GM23338 (cell line): ENCODE measurements at regions not wholly inside any gene's neighbourhood (a gene's known extent, or its start where the extent isn't known, plus 50 kb on each side); places are given as distances from the start of the nearest gene placed in this dataset.

ENCODE experiments used
- ATAC-seq: fragments of 200-7000 bp; cut with Tn5 transposase; 3 replicates; pipeline ENCODE4 v1.9.1; 2020
- DNase-seq: peaks from one replicate; pipeline ENCODE4 v3.0.0-alpha.2; 2015; ENCODE audit warnings: low spot score
- H2AFZ ChIP-seq: fragments of 200-600 bp; sonication (generic); 2 replicates; pipeline ENCODE4 v1.8.0; 2016; ENCODE audit warnings: antibody characterized with exemption, mild to moderate bottlenecking, moderate library complexity
- H3F3A ChIP-seq: fragments of 200-600 bp; sonication (generic); replicated peaks from 2 replicates; pipeline ENCODE4 v1.8.0; 2017; ENCODE audit warnings: antibody characterized with exemption, mixed run types, low read depth
- H3K27ac ChIP-seq: fragments of 200-600 bp; sonication (generic); 2 replicates; pipeline ENCODE4 v1.6.1; 2016; ENCODE audit warnings: low read depth
- H3K27me3 ChIP-seq: fragments of 200-600 bp; sonication (generic); 2 replicates; pipeline ENCODE4 v1.8.0; 2016; ENCODE audit warnings: mild to moderate bottlenecking, mixed run types, moderate library complexity; ENCODE audit not compliant: insufficient read depth
- H3K36me3 ChIP-seq: fragments of 200-600 bp; sonication (generic); 2 replicates; pipeline ENCODE4 v1.8.0; 2016; ENCODE audit warnings: mild to moderate bottlenecking; ENCODE audit not compliant: insufficient read depth
- H3K4me1 ChIP-seq: fragments of 200-600 bp; sonication (generic); 2 replicates; pipeline ENCODE4 v1.8.0; 2016; ENCODE audit warnings: mild to moderate bottlenecking, moderate library complexity; ENCODE audit not compliant: insufficient read depth
- H3K4me2 ChIP-seq: fragments of 200-600 bp; sonication (generic); 2 replicates; pipeline ENCODE4 v1.7.1; 2017; ENCODE audit warnings: mixed run types
- H3K4me3 ChIP-seq: fragments of 200-600 bp; sonication (generic); 2 replicates; pipeline ENCODE4 v1.6.1; 2016; ENCODE audit warnings: mixed run types
- H3K79me2 ChIP-seq: fragments of 200-600 bp; sonication (generic); replicated peaks from 2 replicates; pipeline ENCODE4 v1.8.0; 2017; ENCODE audit warnings: mild to moderate bottlenecking; ENCODE audit not compliant: insufficient read depth
- H3K9me2 ChIP-seq: fragments of 200-600 bp; sonication (generic); 2 replicates; pipeline ENCODE4 v1.8.0; 2017; ENCODE audit not compliant: insufficient read depth
- H4K20me1 ChIP-seq: fragments of 200-600 bp; sonication (generic); replicated peaks from 2 replicates; pipeline ENCODE4 v1.8.0; 2017; ENCODE audit warnings: mild to moderate bottlenecking; ENCODE audit not compliant: insufficient read depth
- H3K27ac Mint-ChIP-seq: 2 replicates; pipeline ENCODE4 v1.8.0; 2020; ENCODE audit warnings: inconsistent platforms, mild to moderate bottlenecking, moderate library complexity, mixed read lengths
- H3K27me3 Mint-ChIP-seq: 3 replicates; pipeline ENCODE4 v1.8.0; 2022; ENCODE audit warnings: low read depth, mild to moderate bottlenecking, moderate library complexity, mixed read lengths, inconsistent platforms; ENCODE audit not compliant: insufficient read depth, poor library complexity
- H3K36me3 Mint-ChIP-seq: 3 replicates; pipeline ENCODE4 v1.8.0; 2021; ENCODE audit warnings: low read depth, mild to moderate bottlenecking, inconsistent platforms, moderate library complexity, mixed read lengths
- H3K4me1 Mint-ChIP-seq: 3 replicates; pipeline ENCODE4 v1.8.0; 2020; ENCODE audit warnings: mild to moderate bottlenecking, inconsistent platforms, mixed read lengths
- H3K4me3 Mint-ChIP-seq: 3 replicates; pipeline ENCODE4 v1.8.0; 2021; ENCODE audit warnings: moderate library complexity, mild to moderate bottlenecking, inconsistent platforms, mixed read lengths
- H3K9me3 Mint-ChIP-seq: 3 replicates; pipeline ENCODE4 v1.8.0; 2020; ENCODE audit warnings: moderate library complexity, mild to moderate bottlenecking, inconsistent platforms, mixed read lengths
- CREB1 ChIP-seq: fragments of 250-450 bp; sonication (Bioruptor Pico); IDR thresholded peaks from 2 replicates; pipeline ENCODE4 v1.5.0; 2020; ENCODE audit warnings: low read depth, mild to moderate bottlenecking, moderate library complexity
- ETS1 ChIP-seq: IDR thresholded peaks from 2 replicates; pipeline ENCODE4 v1.6.1; 2016; ENCODE audit warnings: antibody characterized with exemption
- EZH2phosphoT487 ChIP-seq: fragments of 200-600 bp; sonication (generic); IDR thresholded peaks from one replicate; pipeline ENCODE4 v1.8.1; 2018; ENCODE audit warnings: antibody characterized with exemption; ENCODE audit not compliant: unreplicated experiment
- NANOG ChIP-seq: IDR thresholded peaks from 2 replicates; pipeline ENCODE4 v1.6.1; 2016; ENCODE audit warnings: antibody characterized with exemption, borderline replicate concordance
- REST ChIP-seq: IDR thresholded peaks from one replicate; pipeline ENCODE4 v1.6.1; 2018; ENCODE audit warnings: antibody characterized with exemption; ENCODE audit not compliant: unreplicated experiment
- ZNF114 ChIP-seq: fragments of 250-450 bp; sonication (Bioruptor Pico); IDR thresholded peaks from 2 replicates; pipeline ENCODE4 v1.5.0; 2020; ENCODE audit warnings: mild to moderate bottlenecking, moderate library complexity
- ZNF331 ChIP-seq: fragments of 250-450 bp; sonication (Bioruptor Pico); IDR thresholded peaks from 2 replicates; pipeline ENCODE4 v1.5.0; 2020; ENCODE audit warnings: low read depth, mild to moderate bottlenecking, moderate library complexity
- ZNF462 ChIP-seq: fragments of 250-450 bp; sonication (Bioruptor Pico); IDR thresholded peaks from 2 replicates; pipeline ENCODE4 v1.5.0; 2020; ENCODE audit warnings: mild to moderate bottlenecking, moderate library complexity

- no peak for TF ChIP-seq REST
- TF ChIP-seq ETS1 = no peak
These were observed 50.6 kb upstream of the TENM3 start (continued) for GRCh38 chr4:182192511-182193181.

DNA sequence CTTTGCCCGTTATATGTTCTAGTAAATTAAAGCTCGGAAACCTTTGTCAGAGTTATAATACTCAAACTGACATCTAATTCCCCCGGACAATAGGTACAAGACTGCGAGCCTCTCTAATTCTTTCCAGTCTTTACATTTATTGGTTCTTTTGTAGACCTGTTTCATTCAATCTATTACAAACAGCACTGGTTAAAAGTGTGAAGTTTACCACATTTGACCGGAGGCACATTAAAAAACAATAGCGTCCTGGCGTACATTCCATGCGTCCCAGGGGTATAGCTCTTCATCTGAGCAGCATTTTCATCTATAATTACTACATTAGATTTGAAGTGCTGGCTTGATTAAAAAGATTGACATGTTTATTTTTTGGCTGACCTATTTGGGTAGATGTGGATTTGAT, 49.9 kb upstream of the TENM3 start:
- Mint-ChIP-seq H3K27ac (no peak overlapping the region), H3K36me3 (no peaks in the 10 kb centered on the region), H3K4me3 (no peak overlapping the region), H3K9me3 (no peaks in the 10 kb centered on the region), H3K27me3 (peaks cover 2% of the 10 kb centered on the region), H3K4me1 (peaks cover 28% of the 10 kb centered on the region)
- Histone ChIP-seq H3K36me3 (no peaks in the 10 kb centered on the region), H3K4me2 (no peak overlapping the region), H3K27me3 (no peaks in the 10 kb centered on the region), H3F3A (no peaks in the 10 kb centered on the region), H3K4me3 (no peak overlapping the region), H3K9me2 (no peaks in the 10 kb centered on the region), H2AFZ (no peak overlapping the region), H4K20me1 (no peaks in the 10 kb centered on the region), H3K79me2 (no peaks in the 10 kb centered on the region), H3K4me1 (0 out of 2 replicates have a peak, but pooled peaks cover 5% of the 10 kb centered on the region), H3K27ac (no peak overlapping the region)
- DNase-seq (no peak), ATAC-seq (no peak)
- TF ChIP-seq EZH2phosphoT487 (no peak), ETS1 (no peak), REST (no peak), NANOG (no peak), ZNF114 (CRISPR knock-in tag) (no peak), ZNF331 (no peak), CREB1 (CRISPR knock-in tag) (no peak), ZNF462 (CRISPR knock-in tag) (no peak)
